ENCODE measurements at regions not wholly inside any gene's neighbourhood (a gene's known extent, or its start where the extent isn't known, plus 50 kb on each side); places are given as distances from the start of the nearest gene placed in this dataset.

GRCh38 chr15:26157081-26157480 is 294.0 kb upstream of the ATP10A start:
- TF ChIP-seq, protein P1, sequence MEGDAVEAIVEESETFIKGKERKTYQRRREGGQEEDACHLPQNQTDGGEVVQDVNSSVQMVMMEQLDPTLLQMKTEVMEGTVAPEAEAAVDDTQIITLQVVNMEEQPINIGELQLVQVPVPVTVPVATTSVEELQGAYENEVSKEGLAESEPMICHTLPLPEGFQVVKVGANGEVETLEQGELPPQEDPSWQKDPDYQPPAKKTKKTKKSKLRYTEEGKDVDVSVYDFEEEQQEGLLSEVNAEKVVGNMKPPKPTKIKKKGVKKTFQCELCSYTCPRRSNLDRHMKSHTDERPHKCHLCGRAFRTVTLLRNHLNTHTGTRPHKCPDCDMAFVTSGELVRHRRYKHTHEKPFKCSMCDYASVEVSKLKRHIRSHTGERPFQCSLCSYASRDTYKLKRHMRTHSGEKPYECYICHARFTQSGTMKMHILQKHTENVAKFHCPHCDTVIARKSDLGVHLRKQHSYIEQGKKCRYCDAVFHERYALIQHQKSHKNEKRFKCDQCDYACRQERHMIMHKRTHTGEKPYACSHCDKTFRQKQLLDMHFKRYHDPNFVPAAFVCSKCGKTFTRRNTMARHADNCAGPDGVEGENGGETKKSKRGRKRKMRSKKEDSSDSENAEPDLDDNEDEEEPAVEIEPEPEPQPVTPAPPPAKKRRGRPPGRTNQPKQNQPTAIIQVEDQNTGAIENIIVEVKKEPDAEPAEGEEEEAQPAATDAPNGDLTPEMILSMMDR (IDR thresholded peaks at IDR 0.05 in 2 of 3, conservative IDR thresholded peaks at IDR 0.05 in 1 of 3; ENCODE audit: borderline replicate concordance in 1 of 3, insufficient read depth in 1 of 3, low read depth in 2 of 3, low read length in 2 of 3), result no peak
- TF ChIP-seq POLR2A (IDR thresholded peaks at IDR 0.05; ENCODE audit: borderline replicate concordance, extremely low read depth, insufficient read depth, insufficient read length) (no peak), ATF3 (IDR thresholded peaks at IDR 0.05) (no peak), POLR2AphosphoS5 (IDR thresholded peaks at IDR 0.05; ENCODE audit: low read depth, low read length) (no peak), YY1 (IDR thresholded peaks at IDR 0.05; ENCODE audit: extremely low read depth, insufficient replicate concordance, low read depth, low read length) (no peak), SIN3A (IDR thresholded peaks at IDR 0.05; ENCODE audit: low read depth) (no peak), EZH2 (IDR thresholded peaks at IDR 0.05) (no peak), FOSL1 (IDR thresholded peaks at IDR 0.05; ENCODE audit: low read depth) (no peak), ZNF274 (IDR thresholded peaks at IDR 0.05; ENCODE audit: low read depth, low read length) (no peak), CEBPB (IDR thresholded peaks at IDR 0.05; ENCODE audit: low read depth) (no peak), ELF1 (IDR thresholded peaks at IDR 0.05; ENCODE audit: borderline replicate concordance, low read depth) (no peak)
- TF ChIP-seq, protein P2, sequence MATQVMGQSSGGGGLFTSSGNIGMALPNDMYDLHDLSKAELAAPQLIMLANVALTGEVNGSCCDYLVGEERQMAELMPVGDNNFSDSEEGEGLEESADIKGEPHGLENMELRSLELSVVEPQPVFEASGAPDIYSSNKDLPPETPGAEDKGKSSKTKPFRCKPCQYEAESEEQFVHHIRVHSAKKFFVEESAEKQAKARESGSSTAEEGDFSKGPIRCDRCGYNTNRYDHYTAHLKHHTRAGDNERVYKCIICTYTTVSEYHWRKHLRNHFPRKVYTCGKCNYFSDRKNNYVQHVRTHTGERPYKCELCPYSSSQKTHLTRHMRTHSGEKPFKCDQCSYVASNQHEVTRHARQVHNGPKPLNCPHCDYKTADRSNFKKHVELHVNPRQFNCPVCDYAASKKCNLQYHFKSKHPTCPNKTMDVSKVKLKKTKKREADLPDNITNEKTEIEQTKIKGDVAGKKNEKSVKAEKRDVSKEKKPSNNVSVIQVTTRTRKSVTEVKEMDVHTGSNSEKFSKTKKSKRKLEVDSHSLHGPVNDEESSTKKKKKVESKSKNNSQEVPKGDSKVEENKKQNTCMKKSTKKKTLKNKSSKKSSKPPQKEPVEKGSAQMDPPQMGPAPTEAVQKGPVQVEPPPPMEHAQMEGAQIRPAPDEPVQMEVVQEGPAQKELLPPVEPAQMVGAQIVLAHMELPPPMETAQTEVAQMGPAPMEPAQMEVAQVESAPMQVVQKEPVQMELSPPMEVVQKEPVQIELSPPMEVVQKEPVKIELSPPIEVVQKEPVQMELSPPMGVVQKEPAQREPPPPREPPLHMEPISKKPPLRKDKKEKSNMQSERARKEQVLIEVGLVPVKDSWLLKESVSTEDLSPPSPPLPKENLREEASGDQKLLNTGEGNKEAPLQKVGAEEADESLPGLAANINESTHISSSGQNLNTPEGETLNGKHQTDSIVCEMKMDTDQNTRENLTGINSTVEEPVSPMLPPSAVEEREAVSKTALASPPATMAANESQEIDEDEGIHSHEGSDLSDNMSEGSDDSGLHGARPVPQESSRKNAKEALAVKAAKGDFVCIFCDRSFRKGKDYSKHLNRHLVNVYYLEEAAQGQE (IDR thresholded peaks at IDR 0.05; ENCODE audit: low read depth), result no peak
